K562 (cell line): ENCODE measurements at regions not wholly inside any gene's neighbourhood (a gene's known extent, or its start where the extent isn't known, plus 50 kb on each side); places are given as distances from the start of the nearest gene placed in this dataset.

Source experiments
- C11orf30 ChIP-seq: fragments of 450-650 bp; IDR thresholded peaks from 2 replicates; pipeline ENCODE4 v1.6.1; 2016; ENCODE audit warnings: low read depth, mild to moderate bottlenecking
- DPF2 ChIP-seq: fragments of 450-650 bp; IDR thresholded peaks from 2 replicates; pipeline ENCODE4 v1.6.1; 2016
- HMBOX1 ChIP-seq: sonication (generic); IDR thresholded peaks from 2 replicates; pipeline ENCODE4 v1.6.1; 2016
- HNRNPUL1 ChIP-seq: fragments of 200-400 bp; formaldehyde crosslinking; IDR thresholded peaks from 2 replicates; pipeline ENCODE4 v1.6.1; 2017; ENCODE audit warnings: low read length
- ILK ChIP-seq: fragments of 450-650 bp; IDR thresholded peaks from 2 replicates; pipeline ENCODE4 v1.6.1; 2016; ENCODE audit warnings: missing genetic modification characterization, low read depth, mild to moderate bottlenecking, missing compliant biosample characterization, moderate library complexity, borderline replicate concordance
- KLF10 ChIP-seq: fragments of 250-450 bp; sonication (Bioruptor Pico); IDR thresholded peaks from 2 replicates; pipeline ENCODE4 v1.6.1; 2021; ENCODE audit warnings: matching md5 sums
- MAFF ChIP-seq: IDR thresholded peaks from 2 replicates; pipeline ENCODE4 v1.6.1; 2012; ENCODE audit warnings: low read length, improper control_type of control experiment
- MIER1 ChIP-seq: fragments of 450-650 bp; IDR thresholded peaks from 2 replicates; pipeline ENCODE4 v1.6.1; 2016; ENCODE audit warnings: antibody characterized with exemption, mild to moderate bottlenecking, low read depth
- MXD1 ChIP-seq: fragments of 250-450 bp; sonication (Bioruptor Pico); IDR thresholded peaks from 2 replicates; pipeline ENCODE4 v1.8.0; 2021; ENCODE audit warnings: borderline replicate concordance, mild to moderate bottlenecking, moderate library complexity; ENCODE audit not compliant: poor library complexity, severe bottlenecking
- NR0B1 ChIP-seq: fragments of 450-650 bp; IDR thresholded peaks from one replicate; pipeline ENCODE4 v1.6.1; 2018; ENCODE audit warnings: mild to moderate bottlenecking, moderate library complexity; ENCODE audit not compliant: partially characterized antibody
- RERE ChIP-seq: sonication (generic); formaldehyde crosslinking; IDR thresholded peaks from 2 replicates; pipeline ENCODE4 v1.8.0; 2023; ENCODE audit warnings: missing genetic modification reagents, mild to moderate bottlenecking, borderline replicate concordance
- SREBF2 ChIP-seq: sonication (generic); formaldehyde crosslinking; IDR thresholded peaks from 2 replicates; pipeline ENCODE4 v1.4.0; 2020; ENCODE audit warnings: mild to moderate bottlenecking, missing genetic modification reagents
- ZNF316 ChIP-seq: fragments of 450-650 bp; IDR thresholded peaks from 2 replicates; pipeline ENCODE4 v1.6.1; 2016
- ZNF431 ChIP-seq: sonication (generic); formaldehyde crosslinking; IDR thresholded peaks from 2 replicates; pipeline ENCODE4 v1.8.0; 2022; ENCODE audit warnings: mild to moderate bottlenecking, missing genetic modification reagents
- ZNF609 ChIP-seq: sonication (generic); formaldehyde crosslinking; IDR thresholded peaks from 2 replicates; pipeline ENCODE4 v1.8.1; 2023; ENCODE audit warnings: missing genetic modification reagents, mild to moderate bottlenecking, borderline replicate concordance
- ZZZ3 ChIP-seq: fragments of 450-650 bp; IDR thresholded peaks from 2 replicates; pipeline ENCODE4 v1.6.1; 2016; ENCODE audit warnings: antibody characterized with exemption, mild to moderate bottlenecking, moderate library complexity

- TF ChIP-seq NR0B1 (no peak), ZNF316 (peak; percentile 95), HMBOX1 (no peak), ZZZ3 (no peak), RERE (CRISPR knock-in tag) (no peak), MIER1 (no peak), DPF2 (peak; percentile 58; the same call in 1 of the 2 replicates), C11orf30 (peak; percentile 90), ZNF431 (CRISPR knock-in tag) (no peak), MAFF (peak; percentile 83), ILK (tag) (no peak), HNRNPUL1 (no peak), MXD1 (no peak), KLF10 (CRISPR knock-in tag) (no peak), SREBF2 (CRISPR knock-in tag) (no peak), ZNF609 (CRISPR knock-in tag) (no peak)
These were observed 89.8 kb downstream of the ARL4A start (continued) for GRCh38 chr7:12777257-12777656.
